NT2/D1 (cell line): ENCODE measurements at regions not wholly inside any gene's neighbourhood (a gene's known extent, or its start where the extent isn't known, plus 50 kb on each side); places are given as distances from the start of the nearest gene placed in this dataset.

Source experiments
- YY1 ChIP-seq: IDR thresholded peaks from 2 replicates; pipeline ENCODE4 v1.6.1; 2011; ENCODE audit not compliant: insufficient read length, insufficient read depth
- ZNF274 ChIP-seq: IDR thresholded peaks from 2 replicates; pipeline ENCODE4 v1.6.1; 2011; ENCODE audit warnings: mild to moderate bottlenecking, low read depth, low read length

GRCh38 chr1:13945856-13946255 lies 245.9 kb downstream of the PRDM2 start:
- TF ChIP-seq YY1 (no peak), ZNF274 (no peak)
